Keratinocyte (primary cell): ENCODE measurements at regions not wholly inside any gene's neighbourhood (a gene's known extent, or its start where the extent isn't known, plus 50 kb on each side); places are given as distances from the start of the nearest gene placed in this dataset.

Experiments
- DNase-seq: peaks from one replicate; pipeline ENCODE4 v3.0.0-alpha.2; 2011; ENCODE audit warnings: low read depth, missing footprints, low spot score
- FAIRE-seq: peaks from 2 replicates; lab custom pipeline; 2011; peaks lifted over from hg19 to GRCh38; lab: Jason Lieb, UNC
- H2AFZ ChIP-seq: 2 replicates; pipeline ENCODE4 v1.6.0; 2012; ENCODE audit warnings: low read length, control low read depth, inconsistent platforms; ENCODE audit not compliant: control insufficient read depth
- H3K27ac ChIP-seq: 2 replicates; pipeline ENCODE4 v1.5.1; 2011; ENCODE audit warnings: low read length; ENCODE audit not compliant: control insufficient read depth, insufficient read depth
- H3K27me3 ChIP-seq: 3 replicates; pipeline ENCODE4 v1.6.0; 2011; ENCODE audit warnings: low read length; ENCODE audit not compliant: control insufficient read depth, insufficient read depth; ENCODE audit errors: extremely low read depth
- H3K36me3 ChIP-seq, 2 experiments: 2 replicates in 1 of 2; 3 replicates in 1 of 2; pipeline ENCODE4 v1.5.1; 2011; ENCODE audit warnings: low read length in 2 of 2, mild to moderate bottlenecking in 1 of 2; ENCODE audit not compliant: control insufficient read depth in 2 of 2, insufficient read depth in 2 of 2; ENCODE audit errors: extremely low read depth in 1 of 2
- H3K4me1 ChIP-seq: 3 replicates; pipeline ENCODE4 v1.5.1; 2011; ENCODE audit warnings: low read length; ENCODE audit not compliant: control insufficient read depth, insufficient read depth; ENCODE audit errors: extremely low read depth
- H3K4me2 ChIP-seq: 3 replicates; pipeline ENCODE4 v1.6.0; 2011; ENCODE audit warnings: low read depth, low read length; ENCODE audit not compliant: control insufficient read depth, insufficient read depth; ENCODE audit errors: extremely low read depth
- H3K4me3 ChIP-seq, 3 experiments: fragments of 200-600 bp in 1 of 3; sonication (generic) in 1 of 3; 2 replicates in 2 of 3; 3 replicates in 1 of 3; pipeline ENCODE4 v1.5.1; 2011 to 2016; ENCODE audit warnings: low read length in 3 of 3, mild to moderate bottlenecking in 3 of 3, control low read depth in 2 of 3, inconsistent platforms in 1 of 3, low read depth in 1 of 3, mixed read lengths in 1 of 3, mixed run types in 1 of 3, moderate library complexity in 1 of 3; ENCODE audit not compliant: control insufficient read depth in 2 of 3, insufficient read depth in 2 of 3; ENCODE audit errors: extremely low read depth in 1 of 3
- H3K79me2 ChIP-seq: 2 replicates; pipeline ENCODE4 v1.6.0; 2012; ENCODE audit warnings: low read length; ENCODE audit not compliant: control insufficient read depth, insufficient read depth
- H3K9ac ChIP-seq: 3 replicates; pipeline ENCODE4 v1.6.0; 2011; ENCODE audit warnings: low read length; ENCODE audit not compliant: control insufficient read depth, insufficient read depth; ENCODE audit errors: extremely low read depth
- H3K9me1 ChIP-seq: 3 replicates; pipeline ENCODE4 v1.6.0; 2011; ENCODE audit warnings: low read length; ENCODE audit not compliant: control insufficient read depth, insufficient read depth; ENCODE audit errors: extremely low read depth
- H3K9me3 ChIP-seq: 2 replicates; pipeline ENCODE4 v1.5.1; 2012; ENCODE audit warnings: low read depth, low read length; ENCODE audit not compliant: control insufficient read depth
- H4K20me1 ChIP-seq: 3 replicates; pipeline ENCODE4 v1.6.0; 2011; ENCODE audit warnings: low read length; ENCODE audit not compliant: control insufficient read depth, insufficient read depth; ENCODE audit errors: extremely low read depth
- CTCF ChIP-seq, 3 experiments: IDR thresholded peaks in 1 of 3; conservative IDR thresholded peaks in 1 of 3; optimal IDR thresholded peaks in 1 of 3; 2 replicates in 2 of 3; 3 replicates in 1 of 3; pipeline versions ENCODE3 to v1.5.1; 2011; ENCODE audit warnings: low read length in 3 of 3, mild to moderate bottlenecking in 3 of 3, moderate library complexity in 2 of 3, control low read depth in 1 of 3, inconsistent platforms in 1 of 3; ENCODE audit not compliant: insufficient read depth in 2 of 3; ENCODE audit errors: extremely low read depth in 1 of 3
- EZH2 ChIP-seq: IDR thresholded peaks from one replicate; pipeline ENCODE4 v1.6.1; 2012; ENCODE audit warnings: inconsistent platforms, mild to moderate bottlenecking, low read length, moderate library complexity
- dilution Hi-C: fragments of 300-500 bp; cut with MboI; formaldehyde crosslinking; loops from one replicate; pipeline ENCODE4 v1.7.0; 2020; ENCODE audit warnings: low sequenced_read_pairs; ENCODE audit not compliant: extremely low pct_ligation_motif_present

DNA sequence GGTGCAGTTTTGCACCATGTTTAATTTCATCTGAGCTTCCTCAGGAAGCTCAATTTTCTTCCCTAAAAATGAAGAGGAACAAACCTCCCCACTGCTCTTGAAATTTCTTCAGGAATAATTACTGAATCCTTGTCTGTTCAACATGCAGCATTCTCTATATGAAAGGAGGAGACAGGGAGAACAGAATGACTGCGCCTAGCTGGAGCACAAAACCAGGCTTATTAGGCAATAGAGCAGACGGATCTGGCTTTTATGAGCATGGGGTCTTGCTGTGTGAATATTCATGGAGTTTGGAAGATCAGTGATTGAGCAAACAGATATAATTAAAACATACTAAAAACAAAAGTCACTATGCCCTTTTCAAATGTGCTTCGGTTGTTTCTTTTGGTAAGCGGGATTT is 148.1 kb downstream of the SUDS3 start:
- Histone ChIP-seq H3K79me2 (no peaks in the 10 kb centered on the region), H2AFZ (no peak overlapping the region), H3K9me1 (no peaks in the 10 kb centered on the region), H3K4me2 (no peak overlapping the region), H3K4me1 (no peaks in the 10 kb centered on the region), H3K9me3 (no peaks in the 10 kb centered on the region), H3K9ac (no peak overlapping the region), H4K20me1 (no peaks in the 10 kb centered on the region), H3K4me3 (no peak overlapping the region), H3K36me3 (no peaks in the 10 kb centered on the region), H3K27ac (no peak overlapping the region), H3K27me3 (no peaks in the 10 kb centered on the region)
- no peak for TF ChIP-seq EZH2
- no peak for TF ChIP-seq CTCF (optimal IDR thresholded peaks at IDR 0.05 in 1 of 3, IDR thresholded peaks at IDR 0.05 in 1 of 3, conservative IDR thresholded peaks at IDR 0.05 in 1 of 3; ENCODE audit: extremely low read depth in 1 of 3, insufficient read depth in 2 of 3, low read length in 3 of 3)
- dilution Hi-C loops, result no loop called here
- DNase-seq (no peak), FAIRE-seq (no peak)

GRCh38 chr12:118525216-118525615 is 148.9 kb downstream of the SUDS3 start:
- Histone ChIP-seq H3K27ac (no peak overlapping the region), H3K79me2 (no peaks in the 10 kb centered on the region), H3K9ac (no peak overlapping the region), H3K9me1 (no peaks in the 10 kb centered on the region), H3K4me1 (no peaks in the 10 kb centered on the region), H4K20me1 (no peaks in the 10 kb centered on the region), H3K9me3 (no peaks in the 10 kb centered on the region), H3K36me3 (no peaks in the 10 kb centered on the region), H3K4me2 (no peak overlapping the region), H2AFZ (no peak overlapping the region), H3K27me3 (no peaks in the 10 kb centered on the region), H3K4me3 (no peak overlapping the region)
- dilution Hi-C loops, result no loop called here
- DNase-seq (no peak), FAIRE-seq (no peak)
- TF ChIP-seq CTCF (optimal IDR thresholded peaks at IDR 0.05 in 1 of 3, IDR thresholded peaks at IDR 0.05 in 1 of 3, conservative IDR thresholded peaks at IDR 0.05 in 1 of 3; ENCODE audit: extremely low read depth in 1 of 3, insufficient read depth in 2 of 3, low read length in 3 of 3) (no peak), EZH2 (no peak)
